ENCODE measurements at regions not wholly inside any gene's neighbourhood (a gene's known extent, or its start where the extent isn't known, plus 50 kb on each side); places are given as distances from the start of the nearest gene placed in this dataset.

DNA sequence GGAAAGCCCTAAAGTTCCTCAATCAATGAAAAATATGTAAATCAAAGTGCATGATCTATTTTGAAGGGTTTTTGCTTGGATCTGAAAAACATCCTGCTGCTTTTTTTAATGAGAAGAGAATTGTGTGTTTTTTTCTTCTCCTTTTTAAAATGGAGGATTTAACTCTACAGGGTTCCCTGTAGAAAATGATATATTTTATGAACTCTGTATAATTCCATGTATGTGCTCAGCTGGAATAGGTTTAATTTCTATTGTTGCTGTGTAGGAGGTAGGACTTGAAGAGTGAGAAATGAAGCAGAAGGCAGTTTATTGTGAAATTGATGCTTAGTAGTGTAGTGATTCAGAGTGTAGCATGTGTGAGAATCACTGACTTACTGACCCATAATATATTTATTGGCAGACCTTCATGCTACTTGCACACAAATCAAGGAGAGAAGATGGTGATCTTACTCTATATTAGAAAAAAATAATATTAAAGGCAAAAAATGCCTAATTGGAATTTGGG is 286.8 kb upstream of the FSTL5 start:
- H3K4me2 ChIP-seq, result no peak overlapping the region
- FAIRE-seq (no peak), DNase-seq (ENCODE audit: low read depth in 1 of 2, low spot score in 1 of 2) (no peak), ATAC-seq (no peak)
- CTCF ChIA-PET, result no interaction called here
- H3K27ac ChIP-seq, result no peak overlapping the region
- H3K9me3 ChIP-seq, result no peaks in the 10 kb centered on the region
- no peaks in the 10 kb centered on the region for H3K4me1 ChIP-seq
- TF ChIP-seq EP300 (IDR thresholded peaks at IDR 0.05), result no peak
- TF ChIP-seq SMC3 (IDR thresholded peaks at IDR 0.05), result no peak
- TF ChIP-seq, protein P1, sequence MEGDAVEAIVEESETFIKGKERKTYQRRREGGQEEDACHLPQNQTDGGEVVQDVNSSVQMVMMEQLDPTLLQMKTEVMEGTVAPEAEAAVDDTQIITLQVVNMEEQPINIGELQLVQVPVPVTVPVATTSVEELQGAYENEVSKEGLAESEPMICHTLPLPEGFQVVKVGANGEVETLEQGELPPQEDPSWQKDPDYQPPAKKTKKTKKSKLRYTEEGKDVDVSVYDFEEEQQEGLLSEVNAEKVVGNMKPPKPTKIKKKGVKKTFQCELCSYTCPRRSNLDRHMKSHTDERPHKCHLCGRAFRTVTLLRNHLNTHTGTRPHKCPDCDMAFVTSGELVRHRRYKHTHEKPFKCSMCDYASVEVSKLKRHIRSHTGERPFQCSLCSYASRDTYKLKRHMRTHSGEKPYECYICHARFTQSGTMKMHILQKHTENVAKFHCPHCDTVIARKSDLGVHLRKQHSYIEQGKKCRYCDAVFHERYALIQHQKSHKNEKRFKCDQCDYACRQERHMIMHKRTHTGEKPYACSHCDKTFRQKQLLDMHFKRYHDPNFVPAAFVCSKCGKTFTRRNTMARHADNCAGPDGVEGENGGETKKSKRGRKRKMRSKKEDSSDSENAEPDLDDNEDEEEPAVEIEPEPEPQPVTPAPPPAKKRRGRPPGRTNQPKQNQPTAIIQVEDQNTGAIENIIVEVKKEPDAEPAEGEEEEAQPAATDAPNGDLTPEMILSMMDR (IDR thresholded peaks at IDR 0.05), result no peak
- TF ChIP-seq GATA3 (IDR thresholded peaks at IDR 0.05; ENCODE audit: borderline replicate concordance), result no peak
- no peak for TF ChIP-seq MYC (IDR thresholded peaks at IDR 0.05; ENCODE audit: borderline replicate concordance, low read length)
- no peak for TF ChIP-seq RAD21 (conservative IDR thresholded peaks at IDR 0.05 in 1 of 2, IDR thresholded peaks at IDR 0.05 in 1 of 2)
- no peak for TF ChIP-seq MAX (IDR thresholded peaks at IDR 0.05)
- TF ChIP-seq NFE2L2 (conservative IDR thresholded peaks at IDR 0.05; ENCODE audit: low read length), result no peak
- TF ChIP-seq, protein P2, sequence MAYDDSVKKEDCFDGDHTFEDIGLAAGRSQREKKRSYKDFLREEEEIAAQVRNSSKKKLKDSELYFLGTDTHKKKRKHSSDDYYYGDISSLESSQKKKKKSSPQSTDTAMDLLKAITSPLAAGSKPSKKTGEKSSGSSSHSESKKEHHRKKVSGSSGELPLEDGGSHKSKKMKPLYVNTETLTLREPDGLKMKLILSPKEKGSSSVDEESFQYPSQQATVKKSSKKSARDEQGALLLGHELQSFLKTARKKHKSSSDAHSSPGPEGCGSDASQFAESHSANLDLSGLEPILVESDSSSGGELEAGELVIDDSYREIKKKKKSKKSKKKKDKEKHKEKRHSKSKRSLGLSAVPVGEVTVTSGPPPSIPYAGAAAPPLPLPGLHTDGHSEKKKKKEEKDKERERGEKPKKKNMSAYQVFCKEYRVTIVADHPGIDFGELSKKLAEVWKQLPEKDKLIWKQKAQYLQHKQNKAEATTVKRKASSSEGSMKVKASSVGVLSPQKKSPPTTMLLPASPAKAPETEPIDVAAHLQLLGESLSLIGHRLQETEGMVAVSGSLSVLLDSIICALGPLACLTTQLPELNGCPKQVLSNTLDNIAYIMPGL (CRISPR knock-in tag; IDR thresholded peaks at IDR 0.05; ENCODE audit: borderline replicate concordance), result no peak
- TF ChIP-seq REST (IDR thresholded peaks at IDR 0.05), result no peak
- TF ChIP-seq HEYL (CRISPR knock-in tag; IDR thresholded peaks at IDR 0.05), result no peak
- TF ChIP-seq, protein P3, sequence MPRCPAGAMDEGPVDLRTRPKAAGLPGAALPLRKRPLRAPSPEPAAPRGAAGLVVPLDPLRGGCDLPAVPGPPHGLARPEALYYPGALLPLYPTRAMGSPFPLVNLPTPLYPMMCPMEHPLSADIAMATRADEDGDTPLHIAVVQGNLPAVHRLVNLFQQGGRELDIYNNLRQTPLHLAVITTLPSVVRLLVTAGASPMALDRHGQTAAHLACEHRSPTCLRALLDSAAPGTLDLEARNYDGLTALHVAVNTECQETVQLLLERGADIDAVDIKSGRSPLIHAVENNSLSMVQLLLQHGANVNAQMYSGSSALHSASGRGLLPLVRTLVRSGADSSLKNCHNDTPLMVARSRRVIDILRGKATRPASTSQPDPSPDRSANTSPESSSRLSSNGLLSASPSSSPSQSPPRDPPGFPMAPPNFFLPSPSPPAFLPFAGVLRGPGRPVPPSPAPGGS (IDR thresholded peaks at IDR 0.05), result no peak
- no peak for TF ChIP-seq HDAC2 (IDR thresholded peaks at IDR 0.05)
- no peak for TF ChIP-seq EHMT2 (IDR thresholded peaks at IDR 0.05; ENCODE audit: low read depth)
- no peak for TF ChIP-seq MAFK (IDR thresholded peaks at IDR 0.05; ENCODE audit: partially characterized antibody)
- TF ChIP-seq ATOH8 (CRISPR knock-in tag; IDR thresholded peaks at IDR 0.05; ENCODE audit: low read depth), result no peak
- no peak for TF ChIP-seq HES2 (IDR thresholded peaks at IDR 0.05)
- no peak for TF ChIP-seq ZSCAN20 (CRISPR knock-in tag; IDR thresholded peaks at IDR 0.05)
- POLR2A ChIA-PET, result no interaction called here
- no peak overlapping the region for H3K4me3 ChIP-seq
